SK-N-SH treated with all-trans-retinoic acid at 6 μM for 48 hours (cell line): ENCODE measurements at regions not wholly inside any gene's neighbourhood (a gene's known extent, or its start where the extent isn't known, plus 50 kb on each side); places are given as distances from the start of the nearest gene placed in this dataset.

Experiments
- ATAC-seq: fragments of 200-7000 bp; cut with Tn5 transposase; 3 replicates; pipeline ENCODE4 v1.9.1; 2020; ENCODE audit warnings: mild to moderate bottlenecking, moderate library complexity
- BACH2 ChIP-seq: fragments of 250-450 bp; sonication (Bioruptor Pico); IDR thresholded peaks from 2 replicates; pipeline ENCODE4 v1.9.0; 2021; ENCODE audit warnings: mild to moderate bottlenecking, borderline replicate concordance
- CSDC2 ChIP-seq: fragments of 250-450 bp; sonication (Bioruptor Pico); IDR thresholded peaks from 2 replicates; pipeline ENCODE4 v1.5.0; 2020; ENCODE audit warnings: mild to moderate bottlenecking, moderate library complexity
- GLIS3 ChIP-seq: fragments of 250-450 bp; sonication (Bioruptor Pico); IDR thresholded peaks from 2 replicates; pipeline ENCODE4 v1.5.0; 2020; ENCODE audit warnings: mild to moderate bottlenecking, moderate library complexity
- OSR1 ChIP-seq: fragments of 250-450 bp; sonication (Bioruptor Pico); IDR thresholded peaks from 2 replicates; pipeline ENCODE4 v1.8.0; 2022; ENCODE audit warnings: moderate library complexity, mild to moderate bottlenecking, inconsistent platforms
- RARB ChIP-seq: fragments of 250-450 bp; sonication (Bioruptor Pico); IDR thresholded peaks from 2 replicates; pipeline ENCODE4 v1.8.0; 2021; ENCODE audit warnings: mild to moderate bottlenecking, moderate library complexity
- TOX ChIP-seq: fragments of 250-450 bp; sonication (Bioruptor Pico); IDR thresholded peaks from 2 replicates; pipeline ENCODE4 v1.8.0; 2021; ENCODE audit warnings: mild to moderate bottlenecking, moderate library complexity, borderline replicate concordance
- ZFP30 ChIP-seq: fragments of 450-650 bp; formaldehyde crosslinking; IDR thresholded peaks from 2 replicates; pipeline ENCODE4 v1.5.0; 2022; ENCODE audit warnings: mild to moderate bottlenecking, moderate library complexity
- ZNF565 ChIP-seq: fragments of 450-650 bp; formaldehyde crosslinking; conservative IDR thresholded peaks from 2 replicates; pipeline ENCODE4 v1.5.0; 2020; ENCODE audit warnings: low read depth, mild to moderate bottlenecking, moderate library complexity
- ZNF70 ChIP-seq: fragments of 450-650 bp; formaldehyde crosslinking; IDR thresholded peaks from 2 replicates; pipeline ENCODE4 v1.5.0; 2020; ENCODE audit warnings: mild to moderate bottlenecking, moderate library complexity
- TF ChIP-seq, protein P1 (sequence below): fragments of 250-450 bp; sonication (Bioruptor Pico); IDR thresholded peaks from 2 replicates; pipeline ENCODE4 v1.5.1; 2020; ENCODE audit warnings: low read depth, mild to moderate bottlenecking, moderate library complexity
- TF ChIP-seq, protein P2 (sequence below): fragments of 250-450 bp; sonication (Bioruptor Pico); IDR thresholded peaks from 2 replicates; pipeline ENCODE4 v1.5.0; 2020; ENCODE audit warnings: mild to moderate bottlenecking, moderate library complexity
- TF ChIP-seq, protein P3 (sequence below): fragments of 250-450 bp; sonication (Bioruptor Pico); IDR thresholded peaks from 2 replicates; pipeline ENCODE4 v1.8.0; 2020; ENCODE audit warnings: mild to moderate bottlenecking, moderate library complexity, borderline replicate concordance
- TF ChIP-seq, protein P4 (sequence below): fragments of 250-450 bp; sonication (Bioruptor Pico); IDR thresholded peaks from 2 replicates; pipeline ENCODE4 v1.8.0; 2021; ENCODE audit warnings: low read depth, mild to moderate bottlenecking, moderate library complexity, borderline replicate concordance

DNA sequence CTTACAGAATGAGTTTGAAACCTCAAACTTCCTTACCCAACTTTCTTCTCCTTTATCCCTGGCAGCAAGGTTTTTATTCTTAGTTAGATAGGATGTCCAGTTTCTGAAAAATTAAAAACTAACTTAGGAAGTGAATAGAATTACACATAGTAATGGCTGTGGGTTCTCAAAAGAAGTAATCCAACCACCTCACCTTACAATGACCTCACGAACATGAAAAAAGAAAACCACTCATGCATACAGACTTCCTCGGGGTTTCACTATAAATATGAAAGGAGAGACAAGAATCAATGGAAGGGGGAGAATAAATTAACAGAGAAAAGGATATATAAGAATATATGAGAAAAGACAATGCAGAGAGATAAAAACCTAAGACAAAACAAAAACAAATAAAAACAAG, 1044.3 kb upstream of the KLHL29 start (continued):
- TF ChIP-seq, protein P1, sequence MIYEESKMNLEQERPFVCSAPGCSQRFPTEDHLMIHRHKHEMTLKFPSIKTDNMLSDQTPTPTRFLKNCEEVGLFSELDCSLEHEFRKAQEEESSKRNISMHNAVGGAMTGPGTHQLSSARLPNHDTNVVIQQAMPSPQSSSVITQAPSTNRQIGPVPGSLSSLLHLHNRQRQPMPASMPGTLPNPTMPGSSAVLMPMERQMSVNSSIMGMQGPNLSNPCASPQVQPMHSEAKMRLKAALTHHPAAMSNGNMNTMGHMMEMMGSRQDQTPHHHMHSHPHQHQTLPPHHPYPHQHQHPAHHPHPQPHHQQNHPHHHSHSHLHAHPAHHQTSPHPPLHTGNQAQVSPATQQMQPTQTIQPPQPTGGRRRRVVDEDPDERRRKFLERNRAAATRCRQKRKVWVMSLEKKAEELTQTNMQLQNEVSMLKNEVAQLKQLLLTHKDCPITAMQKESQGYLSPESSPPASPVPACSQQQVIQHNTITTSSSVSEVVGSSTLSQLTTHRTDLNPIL (CRISPR knock-in tag) = no peak
- no peak for TF ChIP-seq TOX (CRISPR knock-in tag)
- TF ChIP-seq GLIS3 (CRISPR knock-in tag) = no peak
- TF ChIP-seq RARB (CRISPR knock-in tag) = no peak

DNA sequence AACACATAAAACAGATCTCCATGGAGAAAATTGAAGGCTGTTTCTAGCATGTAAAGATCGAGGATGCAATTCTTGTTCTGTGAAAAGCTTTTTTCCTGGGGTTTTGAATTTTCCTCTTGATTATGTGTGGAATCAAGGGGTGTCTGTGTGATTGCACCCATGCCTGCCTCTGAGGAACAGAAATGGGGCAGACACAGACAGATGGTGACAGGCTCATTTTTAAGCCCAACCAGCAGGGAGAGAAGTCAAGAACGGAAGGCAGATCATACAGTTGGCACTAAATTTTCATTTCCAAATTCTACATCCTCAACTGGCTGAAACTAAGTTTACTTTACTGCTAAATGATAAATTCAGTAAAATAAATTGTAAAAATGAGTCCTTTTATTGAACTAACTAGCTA, 1037.7 kb upstream of the KLHL29 start:
- no peak for ATAC-seq
- TF ChIP-seq, protein P2, sequence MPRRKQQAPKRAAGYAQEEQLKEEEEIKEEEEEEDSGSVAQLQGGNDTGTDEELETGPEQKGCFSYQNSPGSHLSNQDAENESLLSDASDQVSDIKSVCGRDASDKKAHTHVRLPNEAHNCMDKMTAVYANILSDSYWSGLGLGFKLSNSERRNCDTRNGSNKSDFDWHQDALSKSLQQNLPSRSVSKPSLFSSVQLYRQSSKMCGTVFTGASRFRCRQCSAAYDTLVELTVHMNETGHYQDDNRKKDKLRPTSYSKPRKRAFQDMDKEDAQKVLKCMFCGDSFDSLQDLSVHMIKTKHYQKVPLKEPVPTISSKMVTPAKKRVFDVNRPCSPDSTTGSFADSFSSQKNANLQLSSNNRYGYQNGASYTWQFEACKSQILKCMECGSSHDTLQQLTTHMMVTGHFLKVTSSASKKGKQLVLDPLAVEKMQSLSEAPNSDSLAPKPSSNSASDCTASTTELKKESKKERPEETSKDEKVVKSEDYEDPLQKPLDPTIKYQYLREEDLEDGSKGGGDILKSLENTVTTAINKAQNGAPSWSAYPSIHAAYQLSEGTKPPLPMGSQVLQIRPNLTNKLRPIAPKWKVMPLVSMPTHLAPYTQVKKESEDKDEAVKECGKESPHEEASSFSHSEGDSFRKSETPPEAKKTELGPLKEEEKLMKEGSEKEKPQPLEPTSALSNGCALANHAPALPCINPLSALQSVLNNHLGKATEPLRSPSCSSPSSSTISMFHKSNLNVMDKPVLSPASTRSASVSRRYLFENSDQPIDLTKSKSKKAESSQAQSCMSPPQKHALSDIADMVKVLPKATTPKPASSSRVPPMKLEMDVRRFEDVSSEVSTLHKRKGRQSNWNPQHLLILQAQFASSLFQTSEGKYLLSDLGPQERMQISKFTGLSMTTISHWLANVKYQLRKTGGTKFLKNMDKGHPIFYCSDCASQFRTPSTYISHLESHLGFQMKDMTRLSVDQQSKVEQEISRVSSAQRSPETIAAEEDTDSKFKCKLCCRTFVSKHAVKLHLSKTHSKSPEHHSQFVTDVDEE (CRISPR knock-in tag) = no peak
- TF ChIP-seq, protein P3, sequence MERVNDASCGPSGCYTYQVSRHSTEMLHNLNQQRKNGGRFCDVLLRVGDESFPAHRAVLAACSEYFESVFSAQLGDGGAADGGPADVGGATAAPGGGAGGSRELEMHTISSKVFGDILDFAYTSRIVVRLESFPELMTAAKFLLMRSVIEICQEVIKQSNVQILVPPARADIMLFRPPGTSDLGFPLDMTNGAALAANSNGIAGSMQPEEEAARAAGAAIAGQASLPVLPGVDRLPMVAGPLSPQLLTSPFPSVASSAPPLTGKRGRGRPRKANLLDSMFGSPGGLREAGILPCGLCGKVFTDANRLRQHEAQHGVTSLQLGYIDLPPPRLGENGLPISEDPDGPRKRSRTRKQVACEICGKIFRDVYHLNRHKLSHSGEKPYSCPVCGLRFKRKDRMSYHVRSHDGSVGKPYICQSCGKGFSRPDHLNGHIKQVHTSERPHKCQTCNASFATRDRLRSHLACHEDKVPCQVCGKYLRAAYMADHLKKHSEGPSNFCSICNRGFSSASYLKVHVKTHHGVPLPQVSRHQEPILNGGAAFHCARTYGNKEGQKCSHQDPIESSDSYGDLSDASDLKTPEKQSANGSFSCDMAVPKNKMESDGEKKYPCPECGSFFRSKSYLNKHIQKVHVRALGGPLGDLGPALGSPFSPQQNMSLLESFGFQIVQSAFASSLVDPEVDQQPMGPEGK (CRISPR knock-in tag) = no peak
- TF ChIP-seq OSR1 (CRISPR knock-in tag) = no peak
- no peak for TF ChIP-seq ZNF565 (CRISPR knock-in tag)

DNA sequence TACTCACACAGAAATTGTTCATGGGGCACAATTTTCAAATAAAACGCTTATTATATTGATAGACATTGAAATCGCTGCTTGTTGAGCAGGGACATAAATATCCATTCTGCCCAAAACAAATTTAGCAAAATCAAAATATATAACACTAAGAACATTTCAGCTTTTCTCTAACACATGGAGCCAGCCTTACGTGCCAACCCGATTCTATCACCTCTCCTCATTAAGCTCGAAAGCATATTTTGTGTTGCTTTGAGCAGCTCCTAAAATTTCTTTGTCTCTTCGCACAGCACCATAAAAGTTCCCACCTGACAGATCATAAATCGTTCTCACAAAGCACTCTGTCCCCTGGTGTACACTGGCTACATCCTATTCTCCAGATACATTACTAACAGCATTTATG, 1034.4 kb upstream of the KLHL29 start:
- TF ChIP-seq ZNF70 (no peak), CSDC2 (CRISPR knock-in tag) (no peak), OSR1 (CRISPR knock-in tag) (no peak), ZFP30 (CRISPR knock-in tag) (no peak)
- TF ChIP-seq, protein P3 (CRISPR knock-in tag) = no peak
- TF ChIP-seq, protein P4, sequence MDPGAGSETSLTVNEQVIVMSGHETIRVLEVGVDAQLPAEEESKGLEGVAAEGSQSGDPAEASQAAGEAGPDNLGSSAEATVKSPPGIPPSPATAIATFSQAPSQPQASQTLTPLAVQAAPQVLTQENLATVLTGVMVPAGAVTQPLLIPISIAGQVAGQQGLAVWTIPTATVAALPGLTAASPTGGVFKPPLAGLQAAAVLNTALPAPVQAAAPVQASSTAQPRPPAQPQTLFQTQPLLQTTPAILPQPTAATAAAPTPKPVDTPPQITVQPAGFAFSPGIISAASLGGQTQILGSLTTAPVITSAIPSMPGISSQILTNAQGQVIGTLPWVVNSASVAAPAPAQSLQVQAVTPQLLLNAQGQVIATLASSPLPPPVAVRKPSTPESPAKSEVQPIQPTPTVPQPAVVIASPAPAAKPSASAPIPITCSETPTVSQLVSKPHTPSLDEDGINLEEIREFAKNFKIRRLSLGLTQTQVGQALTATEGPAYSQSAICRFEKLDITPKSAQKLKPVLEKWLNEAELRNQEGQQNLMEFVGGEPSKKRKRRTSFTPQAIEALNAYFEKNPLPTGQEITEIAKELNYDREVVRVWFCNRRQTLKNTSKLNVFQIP = no peak
- TF ChIP-seq, protein P1 (CRISPR knock-in tag) = no peak
- ATAC-seq = no peak

DNA sequence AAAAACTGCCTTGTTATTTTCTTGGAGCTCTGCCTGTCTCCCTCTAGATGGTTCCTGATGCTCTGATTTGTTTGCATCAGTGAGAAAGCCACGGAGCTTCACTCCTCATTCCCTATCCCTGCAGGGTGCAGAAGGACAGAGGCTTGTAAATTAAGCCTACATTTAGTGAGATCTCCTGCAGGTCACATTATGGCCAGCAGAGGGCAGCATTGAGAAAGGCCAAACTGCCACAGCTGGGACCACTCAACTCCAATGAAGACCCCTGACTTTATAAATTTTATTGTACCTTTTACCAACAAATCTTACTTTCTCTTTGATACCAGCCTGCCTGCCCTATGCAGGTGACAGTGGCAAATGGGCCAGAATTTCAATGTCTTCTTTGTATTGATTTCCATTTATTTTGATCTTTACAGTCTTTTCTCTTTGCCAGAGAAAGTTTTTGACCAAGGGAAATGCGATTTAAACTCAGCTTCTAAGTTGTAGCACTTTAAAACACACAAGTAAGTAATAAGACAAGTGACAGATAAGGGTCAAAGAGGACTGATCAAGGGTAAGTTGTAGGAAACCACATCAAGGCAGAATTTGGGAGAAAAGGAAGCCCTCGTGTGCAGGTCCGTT, 1029.1 kb upstream of the KLHL29 start:
- TF ChIP-seq, protein P1 (CRISPR knock-in tag) = no peak
- no peak for TF ChIP-seq GLIS3 (CRISPR knock-in tag)
- TF ChIP-seq OSR1 (CRISPR knock-in tag) = no peak
- TF ChIP-seq ZNF70 = no peak
- TF ChIP-seq BACH2 (CRISPR knock-in tag) = no peak
- TF ChIP-seq, all 23 proteins: peak for 0
- no peak for ATAC-seq
